ENCODE measurements at regions not wholly inside any gene's neighbourhood (a gene's known extent, or its start where the extent isn't known, plus 50 kb on each side); places are given as distances from the start of the nearest gene placed in this dataset.

- no peak for DNase-seq
Measured at GRCh38 chr4:138555108-138555507, 313.0 kb upstream of the SLC7A11 start.

GRCh38 chr4:138553001-138553845, 311.1 kb upstream of the SLC7A11 start:
- no peak for DNase-seq

GRCh38 chr4:138542191-138542776, 300.1 kb upstream of the SLC7A11 start:
- no peak for DNase-seq

GRCh38 chr4:138540056-138540800, 298.1 kb upstream of the SLC7A11 start:
- no peak for DNase-seq

GRCh38 chr4:138538743-138539142, 296.6 kb upstream of the SLC7A11 start:
- no peak for DNase-seq

- no peak for DNase-seq
Measured at GRCh38 chr4:138537731-138538490, 295.8 kb upstream of the SLC7A11 start.

- DNase-seq: no peak
Measured at GRCh38 chr4:138535316-138535715, 293.2 kb upstream of the SLC7A11 start.

GRCh38 chr4:138522366-138522765, 280.2 kb upstream of the SLC7A11 start:
- no peak for DNase-seq

- no peak for DNase-seq
Measured at GRCh38 chr4:138521809-138522208, 279.7 kb upstream of the SLC7A11 start.

- DNase-seq: no peak
Measured at GRCh38 chr4:138519436-138519835, 277.3 kb upstream of the SLC7A11 start.

GRCh38 chr4:138513535-138513934, 271.4 kb upstream of the SLC7A11 start:
- DNase-seq: no peak

GRCh38 chr4:138512756-138513155, 270.6 kb upstream of the SLC7A11 start:
- DNase-seq: no peak

GRCh38 chr4:138510053-138510452, 267.9 kb upstream of the SLC7A11 start:
- no peak for DNase-seq

GRCh38 chr4:138509346-138509745, 267.2 kb upstream of the SLC7A11 start:
- DNase-seq: no peak

- DNase-seq: no peak
Measured at GRCh38 chr4:138507522-138507921, 265.4 kb upstream of the SLC7A11 start.

- DNase-seq: no peak
Measured at GRCh38 chr4:138501614-138502013, 259.5 kb upstream of the SLC7A11 start.

- no peak for DNase-seq
Measured at GRCh38 chr4:138500869-138501268, 258.7 kb upstream of the SLC7A11 start.

- DNase-seq: no peak
Measured at GRCh38 chr4:138499627-138500026, 257.5 kb upstream of the SLC7A11 start.

- no peak for DNase-seq
Measured at GRCh38 chr4:138494931-138495330, 252.8 kb upstream of the SLC7A11 start.

- DNase-seq: no peak
Measured at GRCh38 chr4:138494116-138494515, 252.0 kb upstream of the SLC7A11 start.

GRCh38 chr4:138492176-138492575, 250.0 kb upstream of the SLC7A11 start:
- no peak for DNase-seq

- DNase-seq: no peak
Measured at GRCh38 chr4:138488533-138488932, 246.4 kb upstream of the SLC7A11 start.

- DNase-seq: no peak
Measured at GRCh38 chr4:138487670-138488069, 245.5 kb upstream of the SLC7A11 start.
